GM21360 (cell line): ENCODE measurements at regions not wholly inside any gene's neighbourhood (a gene's known extent, or its start where the extent isn't known, plus 50 kb on each side); places are given as distances from the start of the nearest gene placed in this dataset.
A peak's percentile ranks its signal among the peaks of the same experiment; 100 is the strongest.

Experiments
- ATAC-seq: cut with Tn5 transposase; IDR thresholded peaks from one replicate; pipeline ENCODE4 v1.9.1; 2021; ENCODE audit warnings: mild to moderate bottlenecking, moderate library complexity; ENCODE audit not compliant: unreplicated experiment

DNA sequence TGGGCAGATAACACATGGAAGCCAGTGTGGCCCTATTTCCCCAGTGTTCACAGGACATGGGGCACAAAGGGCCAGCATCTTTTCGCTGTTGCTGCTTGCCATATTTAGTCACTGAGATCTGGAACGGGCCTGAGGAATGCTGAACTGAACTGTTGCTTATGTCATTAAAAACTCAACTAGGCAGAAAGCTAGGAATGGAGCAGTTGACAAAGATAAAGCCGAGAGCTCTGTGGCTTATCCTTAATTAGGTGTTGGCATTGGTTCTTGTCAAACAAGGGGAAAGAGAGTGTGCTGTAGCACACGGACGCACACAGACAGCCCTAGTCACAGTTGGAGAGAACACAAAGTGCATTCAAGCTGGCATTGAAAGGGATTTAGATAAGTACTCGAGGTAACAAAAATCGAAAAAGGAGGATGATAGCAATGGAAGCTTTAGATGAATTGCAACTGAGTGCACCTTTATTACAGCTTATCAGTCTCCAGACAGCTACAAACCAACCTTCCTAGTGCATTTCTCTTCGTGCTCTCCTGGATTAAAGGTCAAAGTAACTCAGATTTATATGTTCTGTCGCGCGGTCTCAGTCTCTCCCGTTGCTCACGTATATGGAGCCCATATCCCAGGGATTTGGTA, 450.2 kb upstream of the ZNF608 start:
- no peak for ATAC-seq

DNA sequence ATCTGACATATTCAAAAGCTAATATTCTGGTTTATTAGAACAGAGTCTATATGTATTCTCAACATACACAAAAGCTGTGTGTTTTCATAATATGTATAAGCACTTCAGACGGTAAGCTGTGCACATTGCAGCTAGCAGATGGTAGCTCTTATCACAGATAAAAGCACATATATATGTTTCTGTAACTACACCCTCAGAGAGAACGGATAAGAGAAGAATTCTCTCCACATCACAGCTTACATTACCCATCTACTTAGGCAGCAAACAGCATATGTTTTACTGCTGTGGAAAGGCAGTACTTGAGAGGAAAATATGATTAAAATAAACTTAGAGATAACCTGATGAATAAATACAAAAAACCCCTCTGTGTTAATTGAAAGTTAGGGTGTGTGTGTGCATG, 450.9 kb upstream of the ZNF608 start:
- no peak for ATAC-seq

DNA sequence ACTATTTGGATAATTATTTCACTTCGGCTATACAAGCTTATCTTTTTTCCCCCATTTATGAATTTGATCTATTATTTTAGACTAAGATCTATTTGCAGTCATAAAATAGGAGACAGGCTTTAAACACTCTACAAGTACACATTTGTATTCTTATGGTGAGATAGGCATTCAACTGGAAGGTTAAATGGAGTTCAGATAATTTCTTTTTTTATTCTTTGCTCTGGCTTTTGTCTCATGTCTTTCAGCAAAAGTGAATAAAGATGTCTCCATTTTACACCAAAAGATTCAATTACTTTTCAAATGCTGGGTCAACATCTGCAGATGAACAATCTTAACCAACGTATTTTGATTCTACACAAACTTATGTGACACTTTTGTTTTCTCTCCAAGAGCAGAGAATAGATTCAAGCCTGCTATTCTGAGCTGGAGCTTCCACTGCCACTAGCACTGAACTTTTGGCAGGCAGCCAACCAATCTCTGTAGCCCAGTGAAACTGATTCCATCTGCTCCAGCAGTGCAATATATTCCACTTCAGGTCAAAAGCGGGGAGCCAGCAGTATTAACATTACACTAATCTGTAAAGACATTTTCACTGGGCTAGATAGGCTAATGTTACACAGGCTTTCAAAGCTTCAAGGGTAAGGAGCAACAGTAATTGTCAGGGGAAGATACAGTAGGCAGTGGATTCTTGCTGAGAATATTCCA, 452.0 kb upstream of the ZNF608 start:
- no peak for ATAC-seq

DNA sequence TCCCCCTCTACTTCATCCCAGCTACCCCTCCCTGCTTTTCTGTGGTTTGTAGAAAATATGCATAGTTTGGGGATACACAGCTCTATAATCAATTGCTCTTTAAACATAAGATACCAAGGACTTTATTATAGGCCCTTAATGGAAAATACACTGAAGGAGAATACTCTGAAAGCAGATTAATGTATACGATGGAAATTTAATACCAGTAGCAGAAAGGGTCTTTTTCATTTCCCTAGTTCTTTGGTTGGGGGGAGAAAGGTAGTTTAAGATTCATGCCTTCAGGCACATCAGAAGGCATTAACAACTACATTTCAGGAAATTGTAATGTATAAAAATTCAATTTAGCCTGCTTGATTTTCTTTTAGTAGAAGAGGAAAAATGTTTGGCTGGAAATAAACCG, 452.9 kb upstream of the ZNF608 start:
- no peak for ATAC-seq

DNA sequence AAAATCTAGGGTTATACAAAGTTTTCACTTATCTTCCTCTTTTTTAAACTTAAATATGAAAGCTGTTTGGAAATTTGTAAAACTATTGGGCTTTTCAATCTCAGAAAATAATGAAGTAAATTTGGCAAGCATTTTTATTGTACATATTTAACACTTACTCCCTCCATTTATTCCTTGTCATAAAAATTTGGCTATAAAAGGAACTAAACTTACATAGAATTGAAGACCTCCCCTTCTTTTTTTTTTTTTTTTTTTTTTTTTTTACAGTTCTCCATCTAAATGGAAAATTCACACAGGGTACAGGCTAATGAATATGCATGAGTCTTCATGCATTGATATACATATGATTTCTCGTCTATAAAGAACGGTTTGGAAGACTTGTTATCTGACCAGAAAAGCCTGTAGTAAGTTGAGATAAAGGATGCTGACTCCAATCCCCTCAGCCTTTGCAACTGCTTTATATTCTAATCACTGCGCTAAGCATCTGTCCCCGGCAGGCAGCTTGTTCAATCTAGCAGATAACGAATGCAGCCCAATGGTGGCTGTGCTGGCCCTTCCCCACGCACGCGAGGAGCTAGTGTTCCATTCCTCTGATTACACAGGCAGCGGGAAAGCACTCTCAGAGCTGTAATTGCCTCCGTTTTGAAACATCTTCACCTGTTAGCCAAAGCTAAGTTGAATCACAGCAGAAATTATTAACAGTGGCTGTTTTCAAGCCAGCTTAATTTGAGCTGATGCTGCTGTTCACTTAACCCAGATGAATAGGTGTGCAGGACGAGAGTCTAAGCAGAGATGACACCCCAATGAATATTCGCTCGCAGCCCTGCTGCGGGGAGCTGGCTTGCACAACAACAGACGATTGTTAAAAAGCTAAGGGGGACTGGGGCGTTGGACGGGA, 453.8 kb upstream of the ZNF608 start:
- ATAC-seq, result no peak

DNA sequence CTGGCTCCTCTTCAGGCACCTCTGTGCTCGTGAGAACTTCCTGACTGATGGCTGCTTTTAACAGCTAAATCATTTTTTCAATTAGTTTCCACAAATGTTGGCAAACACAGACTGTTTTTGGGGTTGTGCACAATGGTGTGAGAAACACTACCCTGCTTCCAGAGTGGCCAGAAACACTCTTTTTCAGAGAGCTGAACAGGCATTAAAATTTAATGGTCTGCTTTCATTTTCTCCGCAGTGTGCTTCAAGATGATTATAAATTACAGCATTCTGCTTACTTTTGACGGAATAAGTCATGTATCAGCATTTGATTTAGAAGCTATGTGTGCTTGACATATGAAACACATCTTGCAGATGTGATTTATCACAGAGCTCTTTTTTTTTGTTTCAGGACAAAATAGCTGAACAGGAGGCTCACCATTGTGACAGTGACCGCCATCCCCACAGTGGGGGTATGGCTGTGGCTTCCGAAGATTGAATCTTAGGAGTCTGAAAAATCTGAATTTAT, 454.5 kb upstream of the ZNF608 start:
- ATAC-seq, result no peak

DNA sequence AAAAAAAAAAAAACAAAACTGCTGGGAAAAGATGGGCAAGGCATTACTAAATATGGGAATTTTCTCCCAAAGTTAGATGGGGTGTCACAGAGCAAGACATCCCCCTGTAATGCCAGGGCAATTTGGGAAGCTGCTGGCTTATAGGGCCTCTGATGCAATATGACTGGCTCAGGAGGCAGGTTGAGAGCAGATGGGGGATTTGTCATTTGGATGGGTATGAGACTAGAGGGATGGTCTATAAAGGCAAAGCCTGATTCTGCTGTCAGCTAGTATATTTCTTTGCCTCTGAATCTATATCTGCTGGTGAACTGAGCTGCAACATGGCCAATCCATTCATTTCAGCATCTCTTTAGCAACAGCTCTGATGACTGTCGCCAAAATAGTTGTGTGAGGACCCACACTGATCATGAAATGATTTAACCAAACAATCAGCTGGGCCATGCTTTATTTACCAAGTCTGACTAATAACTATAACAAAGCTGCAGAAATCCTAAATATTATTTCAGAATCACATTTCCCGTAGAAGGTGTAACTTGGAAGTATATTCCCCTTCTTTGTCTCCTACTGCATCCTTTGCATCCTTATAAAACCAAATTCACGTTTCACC, 455.1 kb upstream of the ZNF608 start:
- no peak for ATAC-seq

DNA sequence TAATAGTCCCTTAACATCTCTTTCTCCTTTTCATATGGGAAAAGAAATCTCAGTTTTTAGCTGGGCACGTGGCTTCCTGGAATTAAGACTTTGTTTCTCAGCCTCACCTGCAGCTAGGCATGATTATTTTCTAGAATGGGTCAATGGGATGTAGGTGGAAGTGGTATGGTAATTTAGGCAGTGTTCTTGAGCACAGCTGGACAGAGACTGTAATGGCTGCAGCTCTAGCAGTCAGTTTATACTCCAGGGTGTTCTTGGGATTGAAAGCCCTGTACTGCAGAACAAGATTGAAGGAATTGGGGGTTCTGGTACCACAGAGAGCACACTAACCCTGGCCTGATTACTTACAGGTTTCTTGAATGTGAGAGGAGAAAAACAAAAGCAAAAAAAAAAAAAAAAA, 455.9 kb upstream of the ZNF608 start:
- no peak for ATAC-seq

DNA sequence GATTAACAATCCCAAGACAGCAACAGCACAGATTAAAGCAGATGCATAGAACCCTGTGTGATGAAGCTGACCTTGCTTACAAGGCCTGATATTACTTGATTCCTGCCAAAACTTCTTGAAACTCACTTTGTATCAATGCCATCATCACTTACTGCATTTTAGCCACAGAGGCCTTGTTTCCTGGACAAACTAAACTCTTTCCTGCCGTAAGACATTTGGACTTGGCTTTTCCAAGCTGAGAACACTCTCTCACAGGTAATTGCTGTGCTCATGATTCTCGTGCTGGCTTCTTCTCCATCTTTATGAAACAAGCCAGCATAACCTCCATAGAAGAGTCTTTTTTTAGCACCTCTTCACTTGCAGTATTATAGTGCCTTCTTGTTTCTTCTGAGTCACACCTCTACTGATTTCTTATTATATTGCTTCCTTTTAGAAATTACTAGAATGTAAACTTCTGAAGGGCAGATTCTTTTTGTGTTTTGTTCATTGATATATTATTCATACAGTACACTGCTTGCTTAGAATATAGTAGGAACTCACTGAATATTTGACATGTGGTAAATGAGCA, 456.5 kb upstream of the ZNF608 start:
- no peak for ATAC-seq

DNA sequence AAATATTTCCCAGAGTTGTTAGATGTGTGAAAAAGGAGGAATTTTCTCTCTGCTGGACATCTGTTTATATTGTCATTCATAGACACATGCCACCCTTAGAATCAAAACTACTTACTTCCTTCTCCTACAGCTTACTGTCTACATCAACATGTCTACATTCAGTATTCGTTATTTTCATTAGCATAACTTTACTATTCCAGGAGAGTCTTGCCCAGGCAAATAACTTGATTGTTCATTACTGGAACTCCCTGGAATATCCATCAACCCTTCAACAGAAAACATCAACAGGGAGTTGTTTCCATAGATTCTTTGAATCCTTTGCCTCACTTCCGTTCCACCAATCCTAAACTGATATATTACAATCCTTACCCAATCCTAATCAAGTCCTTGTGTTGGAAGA, 457.5 kb upstream of the ZNF608 start:
- ATAC-seq, result no peak

DNA sequence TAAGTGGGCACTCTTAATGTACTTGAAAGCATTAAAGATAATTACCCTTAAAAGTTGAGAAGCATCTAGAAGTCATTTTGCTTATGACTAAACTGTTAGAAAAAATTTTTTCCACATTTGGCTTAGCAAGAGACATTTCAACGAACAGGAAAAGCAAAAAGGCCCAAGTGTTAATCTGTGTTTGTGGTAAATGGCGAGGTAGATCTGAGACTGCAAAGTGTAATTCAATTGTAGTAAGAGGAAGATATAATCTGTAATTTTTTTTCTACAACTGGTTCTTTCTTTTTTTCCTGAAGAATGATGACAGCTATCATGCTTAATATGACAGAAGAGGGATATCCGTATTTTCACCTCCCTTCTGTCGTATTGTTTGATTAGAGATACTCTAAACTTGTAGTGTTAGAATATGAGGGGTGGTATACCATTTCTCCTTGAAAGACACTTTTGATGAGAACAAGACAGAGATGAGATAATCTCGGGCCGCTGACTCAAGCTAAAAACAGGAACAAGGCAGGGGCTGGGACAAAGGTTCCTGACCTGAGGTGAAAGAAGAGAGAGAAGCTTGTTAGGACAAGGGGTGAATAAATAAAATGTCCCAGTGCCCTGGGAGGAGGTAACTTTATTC, 459.3 kb upstream of the ZNF608 start:
- ATAC-seq, result no peak

DNA sequence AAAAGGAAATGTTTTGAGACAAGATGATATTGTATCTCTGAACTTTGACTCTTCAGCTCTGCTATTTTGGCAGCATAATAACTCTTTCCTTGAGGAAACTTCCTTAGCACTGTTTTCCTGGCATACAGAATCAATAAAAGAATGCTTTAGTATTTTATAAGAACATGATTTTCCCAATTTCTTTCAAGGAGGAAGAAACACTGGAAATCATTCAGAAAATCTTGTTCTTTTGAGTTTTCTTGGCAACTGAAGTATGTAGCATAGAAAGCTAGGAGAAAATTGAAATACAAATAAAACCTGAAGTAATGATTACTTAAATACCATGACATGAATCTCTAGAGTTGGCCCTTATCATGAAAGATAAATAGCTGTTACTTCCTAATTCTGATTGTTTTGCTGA, 461.4 kb upstream of the ZNF608 start:
- no peak for ATAC-seq

DNA sequence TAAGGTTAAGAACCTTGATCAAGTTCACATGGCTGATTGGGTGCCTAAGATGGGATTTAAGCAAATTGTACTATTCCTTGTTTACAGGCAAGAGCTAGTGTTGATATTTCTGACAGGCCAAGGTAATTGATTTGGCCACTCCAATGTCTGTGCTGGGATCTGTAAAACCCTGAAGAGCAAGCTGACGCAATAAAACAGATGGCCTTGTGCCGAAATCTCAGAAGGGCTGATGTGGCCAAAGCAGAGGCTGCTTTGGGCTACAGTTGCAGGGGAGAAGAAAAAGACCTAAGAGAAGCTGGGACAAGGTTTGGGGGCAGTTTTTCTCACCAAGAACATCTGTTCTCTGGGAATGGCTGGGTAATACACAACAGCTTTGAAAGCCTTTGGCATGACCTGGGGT, 463.2 kb upstream of the ZNF608 start:
- no peak for ATAC-seq

DNA sequence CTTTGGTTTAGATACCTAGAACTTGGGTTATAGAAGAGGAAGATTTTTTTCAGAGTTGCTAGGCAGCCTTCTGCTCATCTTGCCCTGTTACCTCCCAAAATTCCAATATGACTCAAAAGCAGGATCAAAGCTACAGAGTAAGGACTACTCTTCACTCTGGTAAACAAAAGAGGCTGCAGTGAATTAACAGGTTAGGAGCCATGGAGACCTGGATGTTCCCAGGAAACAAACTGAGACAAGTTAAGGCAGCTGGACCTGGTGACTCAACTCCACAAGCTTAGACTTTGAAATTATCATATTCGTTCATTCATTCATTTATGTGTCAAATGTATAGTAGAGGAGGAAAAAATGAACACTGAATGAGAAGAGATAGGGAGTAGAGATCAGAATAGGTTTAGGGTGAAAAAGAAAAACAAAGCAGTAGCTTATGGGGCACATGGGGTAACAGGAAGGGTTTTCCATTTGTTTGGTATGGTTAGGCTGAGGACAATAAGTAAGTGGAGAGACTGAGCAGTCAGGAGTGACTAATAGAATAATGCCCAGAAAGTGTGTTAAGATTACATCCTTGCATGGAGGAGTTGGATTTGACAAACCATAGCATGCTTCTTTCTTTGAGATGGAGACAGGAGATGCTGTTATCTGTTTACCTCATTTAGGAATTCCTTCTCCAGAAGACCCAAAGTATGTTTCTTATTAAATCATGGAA, 464.0 kb upstream of the ZNF608 start:
- ATAC-seq, result no peak

DNA sequence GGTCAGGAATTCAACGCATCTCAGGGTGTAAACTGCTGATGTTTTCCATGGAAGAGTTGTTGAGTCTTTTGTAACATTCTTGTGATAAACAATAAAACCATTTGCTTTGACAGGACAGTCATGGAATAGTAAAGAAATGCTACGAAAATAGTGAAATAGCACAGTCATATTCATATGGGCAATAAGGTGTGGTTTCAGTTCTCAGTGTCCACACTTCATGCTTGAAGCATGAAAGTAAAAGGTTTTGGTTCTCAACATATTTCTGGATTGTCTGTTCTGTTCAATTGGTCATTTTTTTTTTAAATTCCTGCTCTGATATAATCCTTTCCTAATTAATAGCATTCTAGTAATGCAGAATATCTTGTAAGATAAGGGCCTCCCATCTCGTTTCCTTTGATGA, 467.6 kb upstream of the ZNF608 start:
- peak; percentile 97 for ATAC-seq

DNA sequence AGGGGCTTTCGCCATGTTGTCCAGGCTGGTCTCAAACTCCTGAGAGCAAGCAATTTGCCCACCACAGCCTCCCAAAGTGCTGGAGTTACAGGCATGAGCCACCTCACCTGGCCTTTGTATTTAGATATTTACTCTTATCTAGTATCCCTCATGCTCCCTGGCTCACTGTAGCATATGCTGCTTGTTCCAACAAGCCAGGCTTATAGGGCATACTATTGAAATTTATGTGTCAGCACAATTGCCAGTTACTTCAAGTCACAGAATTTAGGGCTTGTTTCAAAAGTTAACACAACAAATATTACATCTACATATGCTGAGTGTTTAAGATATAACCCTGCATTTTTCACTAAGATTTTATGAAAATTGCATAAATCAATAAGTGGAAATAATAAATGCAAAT, 469.2 kb upstream of the ZNF608 start:
- ATAC-seq, result no peak

DNA sequence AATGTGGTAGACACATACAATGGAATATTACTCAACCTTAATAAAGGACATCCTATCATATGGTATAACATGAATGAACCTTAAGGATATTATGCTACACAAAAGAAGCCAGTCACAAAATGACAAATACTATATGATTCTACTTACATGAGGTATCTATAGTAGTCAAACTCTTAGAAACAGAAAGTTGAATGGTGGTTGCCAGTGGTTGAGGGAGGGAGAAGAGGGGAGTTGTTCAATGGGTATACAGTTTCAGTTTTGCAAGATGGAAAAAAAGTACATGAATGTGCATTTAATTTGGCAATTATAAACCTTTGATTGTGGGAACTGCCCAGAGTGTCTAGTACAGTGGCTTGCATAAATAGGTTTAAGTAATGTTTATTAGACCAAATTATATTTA, 473.3 kb upstream of the ZNF608 start:
- ATAC-seq, result no peak

DNA sequence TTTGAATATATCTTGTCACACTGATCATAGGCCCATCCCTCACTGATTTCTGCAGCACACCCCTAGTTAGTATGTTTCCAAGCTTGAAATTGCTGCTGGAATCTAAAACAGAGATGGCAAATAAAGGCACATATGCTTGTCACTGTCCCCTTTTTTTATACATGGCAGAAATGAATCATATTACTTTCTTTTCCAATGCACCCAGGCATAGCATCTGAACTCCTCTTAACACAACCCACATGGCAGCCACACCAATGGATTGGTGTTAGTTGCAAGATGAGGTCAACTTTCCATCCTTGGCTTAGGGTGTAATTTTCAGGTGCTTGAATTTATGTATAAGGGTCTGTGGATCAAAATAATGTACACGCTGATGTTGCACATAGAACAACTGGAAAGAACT, 473.8 kb upstream of the ZNF608 start:
- no peak for ATAC-seq

DNA sequence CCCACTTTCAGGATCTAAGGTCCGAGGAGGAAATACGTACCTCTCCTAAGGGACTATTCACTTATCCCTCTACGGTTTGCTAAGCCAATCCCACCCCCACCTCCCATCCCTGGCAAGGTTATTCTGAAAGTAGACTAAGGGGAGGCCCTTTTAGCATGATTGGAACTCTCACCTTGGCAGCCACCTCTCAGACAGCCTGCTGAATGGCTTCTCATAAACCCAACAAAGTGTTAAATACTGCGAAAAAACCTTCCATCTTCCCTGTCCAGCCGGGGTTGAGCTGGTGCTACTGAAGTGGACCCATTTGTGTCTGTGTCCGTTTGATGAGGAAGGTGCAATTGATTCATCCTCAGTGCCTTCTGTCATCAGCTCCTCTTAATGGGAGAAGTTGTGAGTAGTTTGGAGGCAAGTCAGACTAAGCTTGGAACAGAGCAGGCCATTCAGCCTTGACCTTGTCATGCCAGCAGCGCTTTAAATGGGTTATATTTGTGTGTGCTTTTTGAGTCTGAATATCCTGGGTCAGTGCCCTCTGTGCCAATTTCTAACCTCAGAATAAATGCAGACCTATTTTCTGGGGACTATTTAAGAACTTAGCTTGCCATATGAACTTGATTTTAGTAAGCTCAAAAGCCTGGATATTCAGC, 476.3 kb upstream of the ZNF608 start:
- no peak for ATAC-seq
